GM10847 (cell line): ENCODE measurements at regions not wholly inside any gene's neighbourhood (a gene's known extent, or its start where the extent isn't known, plus 50 kb on each side); places are given as distances from the start of the nearest gene placed in this dataset.

Experiments used
- POLR2A ChIP-seq: IDR thresholded peaks from 2 replicates; pipeline ENCODE4 v1.6.1; 2011; ENCODE audit not compliant: insufficient read length; ENCODE audit errors: extremely low read depth

GRCh38 chr6:27777614-27778355 is 134.4 kb downstream of the OR2B2 start:
- no peak for TF ChIP-seq POLR2A

- TF ChIP-seq POLR2A: no peak
Observed at GRCh38 chr6:27777126-27777525, 135.1 kb downstream of the OR2B2 start.

- TF ChIP-seq POLR2A: no peak
Observed at GRCh38 chr6:27776504-27776903, 135.7 kb downstream of the OR2B2 start.

GRCh38 chr6:27775796-27776184 is 136.4 kb downstream of the OR2B2 start:
- no peak for TF ChIP-seq POLR2A

GRCh38 chr6:27772261-27773001 is 139.8 kb downstream of the OR2B2 start:
- no peak for TF ChIP-seq POLR2A

GRCh38 chr6:27771235-27771634 is 141.0 kb downstream of the OR2B2 start:
- no peak for TF ChIP-seq POLR2A

GRCh38 chr6:27770724-27771123 is 141.5 kb downstream of the OR2B2 start:
- no peak for TF ChIP-seq POLR2A

- TF ChIP-seq POLR2A: no peak
Observed at GRCh38 chr6:27768556-27768955, 143.6 kb downstream of the OR2B2 start.

GRCh38 chr6:27767851-27768250 is 144.3 kb downstream of the OR2B2 start:
- no peak for TF ChIP-seq POLR2A

GRCh38 chr6:27766405-27766804 is 145.8 kb downstream of the OR2B2 start:
- no peak for TF ChIP-seq POLR2A

- no peak for TF ChIP-seq POLR2A
Observed at GRCh38 chr6:27765028-27765590, 147.1 kb downstream of the OR2B2 start.

GRCh38 chr6:27761391-27761790 is 150.8 kb downstream of the OR2B2 start:
- no peak for TF ChIP-seq POLR2A

GRCh38 chr6:27760464-27760863 is 151.7 kb downstream of the OR2B2 start:
- no peak for TF ChIP-seq POLR2A

GRCh38 chr6:27759930-27760329 is 152.3 kb downstream of the OR2B2 start:
- TF ChIP-seq POLR2A: no peak

- TF ChIP-seq POLR2A: no peak
Observed at GRCh38 chr6:27758491-27758890, 153.7 kb downstream of the OR2B2 start.

GRCh38 chr6:27757307-27757706 is 154.9 kb downstream of the OR2B2 start:
- TF ChIP-seq POLR2A: peak; percentile 58
